WI38 (cell line): ENCODE measurements at regions not wholly inside any gene's neighbourhood (a gene's known extent, or its start where the extent isn't known, plus 50 kb on each side); places are given as distances from the start of the nearest gene placed in this dataset.

ENCODE experiments used
- H3K4me3 ChIP-seq: 2 replicates; pipeline ENCODE4 v1.5.1; 2011; ENCODE audit warnings: low read depth, mild to moderate bottlenecking, control low read depth, low read length
- TF ChIP-seq, protein P1 (sequence below): IDR thresholded peaks from 2 replicates; pipeline ENCODE4 v1.5.1; 2012; ENCODE audit warnings: low read depth, mild to moderate bottlenecking, control low read depth, low read length

DNA sequence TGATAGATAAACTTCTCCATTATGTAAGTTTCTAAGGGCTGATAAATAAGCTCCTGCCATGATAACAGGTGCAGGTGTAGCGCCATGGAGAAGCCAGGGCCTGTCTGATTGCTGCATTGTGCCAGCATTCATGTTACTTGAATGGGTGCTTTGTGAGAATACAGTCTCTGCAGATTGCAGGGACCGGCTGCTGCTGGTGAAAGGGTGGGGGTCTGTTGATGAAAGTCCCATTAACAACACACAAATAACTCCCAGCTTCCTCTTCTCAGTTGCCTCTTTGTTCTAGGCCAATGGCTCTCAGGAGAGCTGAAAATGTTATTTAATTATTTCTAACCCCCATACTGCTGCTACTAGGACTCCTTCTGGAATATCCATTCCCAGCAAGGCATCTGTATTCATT lies 77.2 kb downstream of the RTP4 start:
- no peak overlapping the region for H3K4me3 ChIP-seq
- TF ChIP-seq, protein P1, sequence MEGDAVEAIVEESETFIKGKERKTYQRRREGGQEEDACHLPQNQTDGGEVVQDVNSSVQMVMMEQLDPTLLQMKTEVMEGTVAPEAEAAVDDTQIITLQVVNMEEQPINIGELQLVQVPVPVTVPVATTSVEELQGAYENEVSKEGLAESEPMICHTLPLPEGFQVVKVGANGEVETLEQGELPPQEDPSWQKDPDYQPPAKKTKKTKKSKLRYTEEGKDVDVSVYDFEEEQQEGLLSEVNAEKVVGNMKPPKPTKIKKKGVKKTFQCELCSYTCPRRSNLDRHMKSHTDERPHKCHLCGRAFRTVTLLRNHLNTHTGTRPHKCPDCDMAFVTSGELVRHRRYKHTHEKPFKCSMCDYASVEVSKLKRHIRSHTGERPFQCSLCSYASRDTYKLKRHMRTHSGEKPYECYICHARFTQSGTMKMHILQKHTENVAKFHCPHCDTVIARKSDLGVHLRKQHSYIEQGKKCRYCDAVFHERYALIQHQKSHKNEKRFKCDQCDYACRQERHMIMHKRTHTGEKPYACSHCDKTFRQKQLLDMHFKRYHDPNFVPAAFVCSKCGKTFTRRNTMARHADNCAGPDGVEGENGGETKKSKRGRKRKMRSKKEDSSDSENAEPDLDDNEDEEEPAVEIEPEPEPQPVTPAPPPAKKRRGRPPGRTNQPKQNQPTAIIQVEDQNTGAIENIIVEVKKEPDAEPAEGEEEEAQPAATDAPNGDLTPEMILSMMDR = no peak

DNA sequence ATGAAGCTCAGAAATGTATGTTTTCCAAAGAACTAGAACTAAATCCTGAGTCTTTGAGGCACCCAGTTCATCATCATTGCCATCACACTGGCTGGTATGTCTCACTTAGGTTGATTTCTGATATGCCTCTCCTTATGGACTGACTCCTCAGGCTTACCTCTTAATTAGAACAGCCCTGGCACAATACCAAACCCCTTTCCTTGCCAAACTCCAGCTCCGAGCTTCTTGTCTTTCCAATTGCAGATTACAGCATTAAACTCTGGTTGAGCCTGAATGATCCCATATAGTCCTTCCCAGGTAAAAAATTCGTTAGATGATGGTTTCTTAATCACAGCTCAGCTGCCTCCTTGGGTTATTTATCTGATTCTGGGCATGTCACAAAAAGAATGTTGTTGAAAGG lies 66.3 kb downstream of the RTP4 start:
- TF ChIP-seq, protein P1 = no peak
- H3K4me3 ChIP-seq = no peak overlapping the region

DNA sequence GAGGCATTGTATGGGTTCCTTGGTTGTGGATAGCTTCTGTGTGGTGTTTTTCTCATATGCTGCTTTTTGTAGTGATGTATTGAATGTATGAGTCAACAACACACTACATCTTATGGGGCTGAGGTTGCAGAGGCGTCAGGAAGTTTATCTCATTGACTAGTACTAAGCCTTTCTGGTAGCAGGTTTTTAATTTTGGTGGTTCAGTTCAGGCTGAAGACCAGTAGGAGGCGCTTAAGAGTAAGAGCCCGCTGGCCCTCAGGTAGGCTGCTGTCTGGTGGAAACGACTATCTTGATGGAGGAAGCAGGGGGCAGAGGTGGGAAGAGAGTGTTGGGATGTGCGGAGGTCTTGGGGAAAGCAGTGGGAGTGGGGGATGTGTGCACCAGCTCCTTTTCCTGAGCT lies 62.4 kb downstream of the RTP4 start:
- TF ChIP-seq, protein P1 = peak; percentile 9; the same call in 1 of the 2 replicates
- H3K4me3 ChIP-seq = no peak overlapping the region
